Trophoblast cell (in vitro differentiated cells and primary cell): ENCODE measurements at regions not wholly inside any gene's neighbourhood (a gene's known extent, or its start where the extent isn't known, plus 50 kb on each side); places are given as distances from the start of the nearest gene placed in this dataset.
A peak's percentile ranks its signal among the peaks of the same experiment; 100 is the strongest.

Source experiments
- DNase-seq, 2 donors: peaks; one replicate each; pipeline ENCODE4 v3.0.0-alpha.2; 2016
- H2AFZ ChIP-seq: 2 replicates; pipeline ENCODE4 v1.6.1; 2013; ENCODE audit warnings: low read length, moderate library complexity, mild to moderate bottlenecking; ENCODE audit not compliant: insufficient read depth, poor library complexity
- H2AK5ac ChIP-seq: 2 replicates; pipeline ENCODE4 v1.6.1; 2013; ENCODE audit warnings: mild to moderate bottlenecking, low read length
- H2BK120ac ChIP-seq: 2 replicates; pipeline ENCODE4 v1.6.1; 2013; ENCODE audit warnings: low read length, mild to moderate bottlenecking, moderate library complexity; ENCODE audit not compliant: insufficient read depth, poor library complexity
- H2BK12ac ChIP-seq: 2 replicates; pipeline ENCODE4 v1.6.1; 2013; ENCODE audit warnings: mild to moderate bottlenecking, low read length, moderate library complexity
- H2BK5ac ChIP-seq: 2 replicates; pipeline ENCODE4 v1.6.1; 2013; ENCODE audit warnings: low read length, low read depth, moderate library complexity, mild to moderate bottlenecking; ENCODE audit not compliant: poor library complexity
- H3K14ac ChIP-seq: 2 replicates; pipeline ENCODE4 v1.6.1; 2013; ENCODE audit warnings: mild to moderate bottlenecking, low read length
- H3K18ac ChIP-seq: 2 replicates; pipeline ENCODE4 v1.6.1; 2013; ENCODE audit warnings: mild to moderate bottlenecking, low read length
- H3K23ac ChIP-seq: 2 replicates; pipeline ENCODE4 v1.6.1; 2013; ENCODE audit warnings: low read length
- H3K27ac ChIP-seq: 2 replicates; pipeline ENCODE4 v1.5.1; 2013; ENCODE audit warnings: low read depth, mild to moderate bottlenecking, inconsistent platforms, low read length, moderate library complexity
- H3K27me3 ChIP-seq: 2 replicates; pipeline ENCODE4 v1.6.1; 2013; ENCODE audit warnings: inconsistent platforms, mild to moderate bottlenecking, low read length, moderate library complexity; ENCODE audit not compliant: insufficient read depth
- H3K36me3 ChIP-seq, 2 experiments: 1 replicate in 1 of 2; 2 replicates in 1 of 2; pipeline ENCODE4 v1.6.1; 2013; ENCODE audit warnings: low read length in 2 of 2, mild to moderate bottlenecking in 2 of 2, moderate library complexity in 1 of 2; ENCODE audit not compliant: insufficient read depth in 2 of 2, control insufficient read depth in 1 of 2
- H3K4ac ChIP-seq: 2 replicates; pipeline ENCODE4 v1.6.1; 2013; ENCODE audit warnings: low read depth, mild to moderate bottlenecking, low read length, moderate library complexity
- H3K4me1 ChIP-seq, 2 experiments: 1 replicate in 1 of 2; 2 replicates in 1 of 2; pipeline ENCODE4 v1.6.1; 2013; ENCODE audit warnings: low read length in 2 of 2, mild to moderate bottlenecking in 2 of 2, moderate library complexity in 1 of 2; ENCODE audit not compliant: insufficient read depth in 2 of 2, control insufficient read depth in 1 of 2
- H3K4me2 ChIP-seq: 2 replicates; pipeline ENCODE4 v1.6.1; 2013; ENCODE audit warnings: inconsistent platforms, mild to moderate bottlenecking, low read length, moderate library complexity
- H3K4me3 ChIP-seq: 2 replicates; pipeline ENCODE4 v1.5.1; 2013; ENCODE audit warnings: mild to moderate bottlenecking, low read depth, low read length, inconsistent platforms
- H3K79me1 ChIP-seq: one replicate; pipeline ENCODE4 v1.6.1; 2013; ENCODE audit warnings: low read length
- H3K79me2 ChIP-seq: 2 replicates; pipeline ENCODE4 v1.6.1; 2013; ENCODE audit warnings: low read length, mild to moderate bottlenecking; ENCODE audit not compliant: control insufficient read depth, insufficient read depth, poor library complexity
- H3K9ac ChIP-seq: 2 replicates; pipeline ENCODE4 v1.6.1; 2013; ENCODE audit warnings: mild to moderate bottlenecking, low read length
- H3K9me3 ChIP-seq: 2 replicates; pipeline ENCODE4 v1.6.1; 2013; ENCODE audit warnings: low read depth, mild to moderate bottlenecking, control low read depth, inconsistent platforms, low read length; ENCODE audit not compliant: insufficient read depth
- H4K12ac ChIP-seq: 2 replicates; pipeline ENCODE4 v1.6.1; 2013; ENCODE audit warnings: low read depth, mild to moderate bottlenecking, low read length, moderate library complexity
- H4K8ac ChIP-seq: 2 replicates; pipeline ENCODE4 v1.6.1; 2013; ENCODE audit warnings: low read depth, mild to moderate bottlenecking, low read length, moderate library complexity
- H4K91ac ChIP-seq: one replicate; pipeline ENCODE4 v1.6.1; 2013; ENCODE audit warnings: low read depth, mild to moderate bottlenecking, low read length, moderate library complexity
- WGBS: extraction: QIAGEN DNeasy Blood & Tissue Kit; methylation state at CpG from one replicate; pipeline ENCODE4 v1.1.7; 2013; ENCODE audit warnings: missing lambda C conversion rate; ENCODE audit not compliant: insufficient read length, insufficient coverage; ENCODE audit errors: extremely low coverage; 5-methylcytosine and 5-hydroxymethylcytosine counted together

DNA sequence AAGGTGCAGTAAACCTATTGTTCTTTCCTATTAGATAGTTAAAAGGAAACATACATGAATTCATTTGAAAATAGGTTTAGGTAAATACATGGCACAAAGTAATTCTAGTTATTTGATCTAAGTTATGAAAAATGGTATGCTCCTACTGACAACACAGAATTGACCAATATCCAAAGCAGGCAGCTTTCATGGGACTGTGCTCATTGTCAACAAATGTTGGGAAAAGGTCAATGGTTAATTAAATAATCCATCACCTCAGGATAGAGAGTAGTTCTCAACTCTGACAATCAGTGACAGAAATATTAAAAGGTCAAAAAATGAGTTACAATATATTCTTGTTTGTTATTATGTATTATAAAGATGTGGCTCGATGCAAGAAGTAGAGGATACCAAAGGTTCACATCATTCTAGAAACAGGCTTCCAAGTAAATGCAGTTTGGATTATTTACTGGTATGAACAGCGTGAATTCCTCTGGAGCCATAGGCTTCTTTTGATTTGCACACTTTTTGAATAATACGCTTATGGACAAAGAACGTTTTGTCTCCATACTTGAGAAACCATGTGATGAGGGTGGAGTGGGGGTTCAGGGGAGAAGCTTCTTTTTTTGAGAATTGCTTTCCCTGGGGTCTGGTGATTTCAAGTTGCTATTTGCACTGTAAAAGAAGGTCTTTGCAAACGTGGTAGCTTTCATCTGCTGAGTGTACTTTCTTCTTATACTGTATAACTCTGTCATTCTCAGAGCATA, 422.0 kb upstream of the ZEB2 start:
- no peaks in the 10 kb centered on the region for H3K4me1 ChIP-seq
- no peak overlapping the region for H3K4ac ChIP-seq
- no peak overlapping the region for H2AFZ ChIP-seq
- no peak overlapping the region for H3K18ac ChIP-seq
- H4K12ac ChIP-seq, result no peak overlapping the region
- H3K9ac ChIP-seq, result no peak overlapping the region
- no peak overlapping the region for H3K4me2 ChIP-seq
- no peak overlapping the region for H2AK5ac ChIP-seq
- no peak for DNase-seq
- H2BK12ac ChIP-seq, result no peak overlapping the region
- no peak overlapping the region for H2BK120ac ChIP-seq
- H3K79me1 ChIP-seq, result peaks cover 3% of the 10 kb centered on the region
- H3K27me3 ChIP-seq, result no peaks in the 10 kb centered on the region
- no peaks in the 10 kb centered on the region for H3K9me3 ChIP-seq
- WGBS, result no CpG with 5 or more reads among the region's 5 CpGs
- no peak overlapping the region for H3K4me3 ChIP-seq
- no peak overlapping the region for H3K14ac ChIP-seq
- H4K91ac ChIP-seq, result no peak overlapping the region
- no peak overlapping the region for H4K8ac ChIP-seq
- H3K36me3 ChIP-seq, result no peaks in the 10 kb centered on the region
- no peak overlapping the region for H3K27ac ChIP-seq
- no peaks in the 10 kb centered on the region for H3K79me2 ChIP-seq
- H3K23ac ChIP-seq, result no peak overlapping the region
- H2BK5ac ChIP-seq, result no peak overlapping the region

DNA sequence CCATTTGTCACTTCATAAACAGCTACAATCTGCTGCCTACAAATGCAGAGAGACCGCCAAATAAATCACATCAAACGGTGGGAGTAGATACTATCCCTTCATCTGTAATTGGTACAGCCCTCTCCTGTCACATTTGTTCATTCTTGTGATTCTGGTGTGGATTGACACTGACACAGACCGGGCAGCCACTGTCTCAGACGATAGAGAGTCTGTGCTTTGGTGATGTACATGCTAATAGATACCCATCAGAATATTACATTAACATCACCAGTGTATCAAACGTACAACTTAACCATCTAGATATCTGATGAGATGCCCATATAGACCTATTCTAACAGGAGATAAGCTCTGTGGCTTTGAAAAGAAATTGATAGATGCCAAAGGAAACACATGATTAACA, 419.7 kb upstream of the ZEB2 start:
- Histone ChIP-seq H3K14ac (no peak overlapping the region), H2BK120ac (no peak overlapping the region), H3K9ac (no peak overlapping the region), H3K4me1 (no peaks in the 10 kb centered on the region), H4K91ac (peak overlapping the region; percentile 39), H3K36me3 (no peaks in the 10 kb centered on the region), H3K9me3 (no peaks in the 10 kb centered on the region), H3K23ac (no peak overlapping the region), H2AFZ (no peak overlapping the region), H4K12ac (no peak overlapping the region), H3K27ac (no peak overlapping the region), H2BK5ac (no peak overlapping the region), H2AK5ac (no peak overlapping the region), H3K4me3 (no peak overlapping the region), H3K18ac (no peak overlapping the region), H3K79me2 (no peaks in the 10 kb centered on the region), H3K27me3 (no peaks in the 10 kb centered on the region), H3K4me2 (no peak overlapping the region), H3K4ac (no peak overlapping the region), H3K79me1 (peaks cover 3% of the 10 kb centered on the region), H2BK12ac (peak overlapping the region; percentile 51), H4K8ac (no peak overlapping the region)
- no CpG with 5 or more reads among the region's 5 CpGs for WGBS
- DNase-seq, result no peak

DNA sequence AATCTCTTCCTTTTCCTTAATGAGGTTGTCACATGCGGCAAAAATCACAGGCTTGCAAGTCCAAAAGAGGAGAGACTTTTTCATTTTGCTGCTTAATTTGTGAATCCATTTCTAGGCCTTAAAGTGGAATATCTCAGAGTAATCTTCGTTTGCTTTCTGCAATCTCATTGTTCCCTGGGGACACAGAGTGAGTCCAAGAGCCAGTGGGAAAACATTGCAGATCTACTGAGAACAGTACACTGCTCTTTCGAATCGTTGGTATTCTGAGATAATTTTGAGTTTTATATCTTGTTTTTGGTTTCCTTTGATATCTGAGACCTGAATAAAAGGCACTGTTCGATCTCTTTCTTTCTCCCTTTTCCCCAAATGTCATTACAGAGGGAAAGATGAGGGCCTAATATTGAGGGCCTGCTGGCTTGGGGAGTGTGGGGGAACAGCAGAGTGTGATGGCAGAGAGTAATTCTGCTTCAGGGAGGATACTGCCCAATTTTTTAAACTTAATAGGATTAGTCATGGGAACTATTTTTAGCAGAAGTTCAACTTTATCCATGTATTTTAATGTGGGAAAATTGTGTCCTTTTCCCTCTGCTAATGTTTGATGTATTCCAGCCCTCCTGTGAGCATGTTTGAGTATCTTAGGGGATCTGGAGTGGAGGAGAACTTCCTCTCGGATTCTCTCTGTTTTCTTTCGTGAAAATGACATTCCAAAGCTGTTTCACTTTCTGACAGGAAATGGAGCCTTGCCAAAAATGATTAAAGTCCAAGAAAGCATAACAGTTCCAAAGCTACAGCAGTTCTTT, 418.2 kb upstream of the ZEB2 start:
- Histone ChIP-seq H3K27me3 (no peaks in the 10 kb centered on the region), H3K9ac (no peak overlapping the region), H3K4ac (no peak overlapping the region), H4K91ac (no peak overlapping the region), H4K12ac (no peak overlapping the region), H3K9me3 (no peaks in the 10 kb centered on the region), H3K23ac (no peak overlapping the region), H2BK12ac (no peak overlapping the region), H3K79me2 (no peaks in the 10 kb centered on the region), H3K18ac (no peak overlapping the region), H2AFZ (no peak overlapping the region), H3K27ac (peak overlapping the region; percentile 48), H3K14ac (no peak overlapping the region), H3K4me3 (no peak overlapping the region), H3K4me1 (no peaks in the 10 kb centered on the region), H2BK5ac (peak overlapping the region; percentile 69), H3K36me3 (no peaks in the 10 kb centered on the region), H4K8ac (no peak overlapping the region), H2BK120ac (peak overlapping the region; percentile 55), H3K79me1 (peaks cover 2% of the 10 kb centered on the region), H3K4me2 (no peak overlapping the region), H2AK5ac (no peak overlapping the region)
- no peak for DNase-seq
- WGBS, result no CpG with 5 or more reads among the region's 7 CpGs

DNA sequence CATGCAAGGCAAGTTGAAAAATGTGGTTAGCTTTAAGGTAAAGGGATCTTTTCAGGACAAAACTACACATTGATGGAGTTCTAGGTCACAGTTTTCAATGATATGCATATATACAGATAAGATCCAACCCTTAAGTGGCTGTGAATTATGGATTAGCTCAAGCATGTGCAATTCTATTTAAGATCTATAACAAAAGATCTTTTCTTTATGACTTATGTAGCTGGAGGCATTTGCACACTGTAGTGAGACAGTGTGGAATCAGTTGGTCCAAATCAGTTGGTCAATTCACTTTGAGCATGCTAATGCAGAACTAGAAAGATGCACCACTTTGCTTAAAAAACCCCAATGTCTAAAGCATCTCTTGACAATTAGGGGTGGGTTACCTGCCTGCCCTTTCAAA, 417.1 kb upstream of the ZEB2 start:
- no peak overlapping the region for H2BK120ac ChIP-seq
- no peaks in the 10 kb centered on the region for H3K9me3 ChIP-seq
- no peaks in the 10 kb centered on the region for H3K4me1 ChIP-seq
- H3K14ac ChIP-seq, result no peak overlapping the region
- DNase-seq, result no peak
- no peak overlapping the region for H2BK5ac ChIP-seq
- H3K9ac ChIP-seq, result no peak overlapping the region
- no peak overlapping the region for H2AK5ac ChIP-seq
- no peak overlapping the region for H4K8ac ChIP-seq
- no peak overlapping the region for H3K4me3 ChIP-seq
- peaks cover 2% of the 10 kb centered on the region for H3K79me1 ChIP-seq
- no peak overlapping the region for H2BK12ac ChIP-seq
- no peak overlapping the region for H3K23ac ChIP-seq
- no peak overlapping the region for H3K18ac ChIP-seq
- no peak overlapping the region for H3K27ac ChIP-seq
- H3K27me3 ChIP-seq, result no peaks in the 10 kb centered on the region
- H4K91ac ChIP-seq, result no peak overlapping the region
- no peaks in the 10 kb centered on the region for H3K79me2 ChIP-seq
- no peak overlapping the region for H4K12ac ChIP-seq
- no peak overlapping the region for H3K4ac ChIP-seq
- no peak overlapping the region for H2AFZ ChIP-seq
- H3K4me2 ChIP-seq, result no peak overlapping the region
- H3K36me3 ChIP-seq, result no peaks in the 10 kb centered on the region
